ENCODE measurements at regions not wholly inside any gene's neighbourhood (a gene's known extent, or its start where the extent isn't known, plus 50 kb on each side); places are given as distances from the start of the nearest gene placed in this dataset.

DNA sequence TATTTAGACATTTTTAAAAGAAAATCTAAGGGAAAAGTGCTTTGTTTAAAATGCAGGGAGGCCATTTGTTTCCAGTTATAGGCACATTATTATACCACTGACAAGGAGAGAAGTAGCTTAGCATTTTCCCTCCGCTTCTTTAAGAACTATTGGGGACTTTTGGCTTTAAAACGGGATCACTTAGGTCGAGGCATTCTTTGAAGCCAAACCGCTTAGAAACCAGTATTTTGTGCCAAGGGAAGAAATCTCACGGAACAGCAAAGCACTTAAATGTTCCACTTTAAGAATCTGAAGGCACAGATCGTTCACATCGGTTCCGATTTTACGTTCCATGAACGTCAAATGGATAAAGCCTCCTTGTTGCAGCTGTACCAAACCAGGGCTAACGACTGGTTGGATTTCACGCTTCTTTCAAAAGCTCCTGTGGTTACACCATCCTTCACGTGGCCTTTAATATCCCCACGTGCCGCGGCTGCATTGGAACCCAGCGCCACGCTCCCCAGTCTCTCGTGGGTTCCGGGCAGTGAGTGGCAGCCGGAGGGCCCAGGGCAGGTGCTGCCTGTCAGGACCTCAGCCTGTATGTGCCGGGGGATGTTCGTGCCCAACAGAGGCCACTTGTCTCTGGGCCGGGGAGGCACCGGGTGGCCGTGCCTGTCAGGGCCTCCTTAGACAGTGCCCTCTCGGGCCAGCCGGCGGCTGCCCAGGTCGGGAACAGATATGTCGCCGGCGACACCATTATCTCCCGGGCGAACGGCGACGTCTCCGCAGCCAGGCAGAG, 195.4 kb downstream of the KIF26A start:
- TF ChIP-seq, protein P1, sequence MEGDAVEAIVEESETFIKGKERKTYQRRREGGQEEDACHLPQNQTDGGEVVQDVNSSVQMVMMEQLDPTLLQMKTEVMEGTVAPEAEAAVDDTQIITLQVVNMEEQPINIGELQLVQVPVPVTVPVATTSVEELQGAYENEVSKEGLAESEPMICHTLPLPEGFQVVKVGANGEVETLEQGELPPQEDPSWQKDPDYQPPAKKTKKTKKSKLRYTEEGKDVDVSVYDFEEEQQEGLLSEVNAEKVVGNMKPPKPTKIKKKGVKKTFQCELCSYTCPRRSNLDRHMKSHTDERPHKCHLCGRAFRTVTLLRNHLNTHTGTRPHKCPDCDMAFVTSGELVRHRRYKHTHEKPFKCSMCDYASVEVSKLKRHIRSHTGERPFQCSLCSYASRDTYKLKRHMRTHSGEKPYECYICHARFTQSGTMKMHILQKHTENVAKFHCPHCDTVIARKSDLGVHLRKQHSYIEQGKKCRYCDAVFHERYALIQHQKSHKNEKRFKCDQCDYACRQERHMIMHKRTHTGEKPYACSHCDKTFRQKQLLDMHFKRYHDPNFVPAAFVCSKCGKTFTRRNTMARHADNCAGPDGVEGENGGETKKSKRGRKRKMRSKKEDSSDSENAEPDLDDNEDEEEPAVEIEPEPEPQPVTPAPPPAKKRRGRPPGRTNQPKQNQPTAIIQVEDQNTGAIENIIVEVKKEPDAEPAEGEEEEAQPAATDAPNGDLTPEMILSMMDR (conservative IDR thresholded peaks at IDR 0.05): no peak
- no peak for TF ChIP-seq EZH2 (IDR thresholded peaks at IDR 0.05; ENCODE audit: low read depth)
